NT2/D1 (cell line): ENCODE measurements at regions not wholly inside any gene's neighbourhood (a gene's known extent, or its start where the extent isn't known, plus 50 kb on each side); places are given as distances from the start of the nearest gene placed in this dataset.

Experiments used
- SUZ12 ChIP-seq: IDR thresholded peaks from 2 replicates; pipeline ENCODE4 v1.6.1; 2011; ENCODE audit not compliant: insufficient read length, insufficient read depth; ENCODE audit errors: extremely low read depth
- YY1 ChIP-seq: IDR thresholded peaks from 2 replicates; pipeline ENCODE4 v1.6.1; 2011; ENCODE audit not compliant: insufficient read length, insufficient read depth
- ZNF274 ChIP-seq: IDR thresholded peaks from 2 replicates; pipeline ENCODE4 v1.6.1; 2011; ENCODE audit warnings: mild to moderate bottlenecking, low read depth, low read length

DNA sequence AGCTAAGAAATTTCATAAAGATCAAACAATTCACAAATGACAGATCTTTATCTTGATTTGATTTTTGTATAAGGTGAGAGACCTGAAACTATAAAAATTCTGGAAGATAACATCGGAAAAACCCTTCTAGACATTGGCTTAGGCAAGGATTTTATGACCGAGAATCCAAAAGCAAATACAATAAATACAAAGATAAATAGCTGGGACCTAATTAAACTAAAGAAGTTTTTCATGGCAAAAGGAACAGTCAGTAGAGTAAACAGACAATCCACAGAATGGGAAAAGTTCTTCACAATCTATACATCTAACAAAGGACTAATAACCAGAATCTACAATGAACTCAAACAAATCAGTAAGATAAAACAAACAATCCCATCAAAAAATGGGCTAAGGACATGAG is 116.9 kb upstream of the BCHE start:
- TF ChIP-seq SUZ12 (no peak), ZNF274 (no peak), YY1 (no peak)
